Embryonic facial prominence (tissue), 1 donor: ENCODE measurements at regions not wholly inside any gene's neighbourhood (a gene's known extent, or its start where the extent isn't known, plus 50 kb on each side); places are given as distances from the start of the nearest gene placed in this dataset.

ENCODE experiments used
- DNase-seq: peaks from one replicate; pipeline ENCODE4 v3.0.0-alpha.2; 2016; ENCODE audit errors: extremely low spot score

DNA sequence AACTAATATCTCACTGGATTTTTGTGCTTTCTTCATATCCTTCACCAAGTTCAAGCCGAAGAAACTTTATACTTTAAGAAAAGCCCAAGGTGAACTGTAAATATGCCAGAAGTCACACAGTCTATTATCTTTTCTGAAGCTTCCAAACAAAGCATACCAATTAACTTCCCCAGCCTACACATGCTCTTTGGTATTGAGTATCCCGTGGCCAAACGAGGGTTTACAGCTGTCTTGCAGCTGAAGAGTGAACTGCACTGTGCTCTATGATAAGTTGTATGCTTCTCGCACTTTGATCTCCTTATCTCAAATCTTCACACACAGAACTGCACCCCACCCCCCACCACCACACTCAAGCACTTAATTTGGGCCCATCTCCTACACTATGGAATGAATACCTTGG lies 215.6 kb upstream of the VEPH1 start:
- DNase-seq = no peak

DNA sequence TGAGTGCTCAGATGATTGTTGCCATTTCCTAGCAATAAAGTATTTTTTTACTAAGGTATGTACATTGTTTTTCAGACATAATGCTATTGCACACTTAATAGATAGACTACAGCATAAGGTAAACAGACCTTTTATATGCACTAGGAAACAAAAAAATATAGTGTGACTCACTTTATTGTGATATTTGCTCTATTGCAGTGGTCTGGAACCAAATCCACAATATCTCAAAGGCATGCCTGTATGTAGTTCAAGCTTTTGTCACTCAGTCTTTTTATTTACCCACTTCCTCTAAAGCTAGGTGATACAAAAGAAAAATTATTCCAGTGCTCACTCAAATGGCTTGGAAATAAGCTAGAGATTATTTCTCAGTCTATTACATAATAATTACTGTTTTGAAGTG lies 209.9 kb upstream of the VEPH1 start:
- no peak for DNase-seq

DNA sequence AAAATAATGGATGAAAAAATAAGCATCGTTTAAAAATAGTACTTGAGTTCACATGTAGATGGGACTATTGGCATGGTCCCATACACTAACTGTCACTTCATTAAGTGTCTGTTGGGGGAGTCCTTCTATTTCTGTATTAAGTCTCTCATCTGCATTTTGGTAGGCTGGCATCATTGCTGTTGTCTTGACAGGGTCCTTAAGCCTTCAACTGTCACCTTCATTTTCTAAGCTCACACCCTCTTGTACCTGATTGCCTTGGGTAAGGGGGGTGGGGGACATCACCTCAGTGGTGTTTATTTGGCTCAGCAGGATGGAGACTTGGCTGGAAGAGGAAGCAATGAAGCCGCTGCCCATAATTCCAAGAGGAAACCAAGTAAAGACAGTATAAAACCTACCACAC lies 202.0 kb upstream of the VEPH1 start:
- no peak for DNase-seq

DNA sequence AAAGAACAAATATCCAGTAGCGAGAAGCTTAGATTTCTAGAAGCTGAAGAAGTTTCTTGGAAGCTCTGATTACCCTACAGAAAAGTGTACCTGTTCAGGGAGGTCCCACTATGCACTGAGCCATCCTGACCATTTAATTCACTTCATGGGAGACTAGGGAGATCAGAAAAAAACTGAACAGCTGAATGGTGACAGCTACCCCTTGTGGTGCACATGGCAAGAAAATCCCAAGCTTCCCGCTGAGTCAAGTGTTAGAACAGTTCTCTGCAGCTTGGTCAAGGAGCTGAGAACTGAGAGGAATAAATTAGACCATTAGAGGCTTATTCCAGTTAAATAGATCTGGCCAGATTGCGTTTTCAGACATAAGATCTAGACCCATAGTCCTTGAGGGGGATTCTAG lies 197.2 kb upstream of the VEPH1 start:
- DNase-seq = no peak

DNA sequence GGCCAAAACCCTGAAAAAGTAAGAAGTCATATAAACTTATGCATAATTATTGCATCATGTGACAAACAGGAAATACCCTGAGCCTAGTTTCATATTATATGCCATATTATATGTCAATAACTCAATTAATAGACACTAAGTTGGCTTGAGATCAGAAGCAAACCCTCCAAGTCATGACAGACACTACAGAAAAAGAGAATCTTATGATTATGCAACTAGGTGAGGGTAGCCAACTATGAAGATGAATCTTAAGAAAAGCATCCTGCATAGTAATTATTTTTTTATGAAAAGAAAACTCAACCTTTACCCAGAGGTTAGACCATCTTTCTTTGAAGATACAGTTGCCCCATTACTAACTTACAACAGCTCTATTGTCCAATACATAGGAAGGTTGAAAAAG lies 192.4 kb upstream of the VEPH1 start:
- DNase-seq = no peak

DNA sequence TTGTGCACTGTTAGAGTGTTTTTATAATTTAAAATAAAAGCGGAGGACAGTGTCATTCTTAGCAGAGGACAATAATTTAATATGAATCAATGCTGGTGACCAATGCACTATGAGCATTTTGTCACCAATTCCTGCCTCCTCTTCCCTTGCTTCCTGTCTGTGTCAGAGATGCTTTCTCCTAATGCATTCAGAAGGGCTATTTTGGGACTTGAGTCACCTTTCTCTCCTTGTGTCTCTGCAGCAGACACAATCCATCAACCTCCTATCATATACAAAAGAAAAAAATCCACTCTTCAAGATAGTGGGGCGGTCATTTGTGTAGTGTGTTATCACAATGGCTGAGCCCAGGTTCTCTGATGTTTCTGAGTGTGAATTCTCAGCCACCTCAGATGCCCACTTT lies 191.9 kb upstream of the VEPH1 start:
- no peak for DNase-seq

DNA sequence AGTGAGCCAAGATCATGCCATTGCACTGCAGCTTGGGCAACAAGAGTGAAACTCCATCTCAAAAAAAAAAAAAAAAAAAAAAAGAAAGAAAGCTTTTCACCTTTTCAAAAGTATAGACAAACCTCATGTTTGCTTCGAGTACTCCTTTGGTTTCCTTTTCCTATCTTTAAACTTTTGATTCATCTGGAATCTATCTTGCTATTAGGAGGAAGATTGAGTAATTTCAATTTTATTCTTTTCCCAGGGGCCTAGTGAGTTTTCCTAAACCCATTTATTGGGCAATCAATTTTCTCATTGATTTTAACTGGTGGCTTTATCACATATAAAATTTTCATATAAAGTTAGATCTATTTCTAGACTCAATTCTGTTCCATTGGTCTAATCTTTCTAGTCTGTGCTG lies 190.5 kb upstream of the VEPH1 start:
- DNase-seq = no peak

DNA sequence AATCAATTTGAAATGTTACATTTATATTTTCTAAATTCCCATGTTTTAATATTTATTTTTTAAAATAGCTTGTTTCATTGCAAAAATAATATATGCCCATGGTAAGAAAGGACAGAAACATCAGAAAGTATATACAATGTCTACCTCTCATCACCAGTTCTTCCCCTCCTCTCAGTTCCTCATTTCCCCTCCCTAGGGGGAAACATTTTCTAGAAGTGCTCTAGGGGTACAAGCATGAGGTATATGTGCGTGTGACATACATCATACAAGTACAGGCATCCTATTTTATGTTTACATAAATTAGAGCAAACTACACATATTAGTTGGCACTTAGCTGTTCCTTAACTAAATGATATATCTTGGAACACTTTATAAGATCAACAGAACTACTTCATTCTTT lies 189.3 kb upstream of the VEPH1 start:
- DNase-seq = no peak

DNA sequence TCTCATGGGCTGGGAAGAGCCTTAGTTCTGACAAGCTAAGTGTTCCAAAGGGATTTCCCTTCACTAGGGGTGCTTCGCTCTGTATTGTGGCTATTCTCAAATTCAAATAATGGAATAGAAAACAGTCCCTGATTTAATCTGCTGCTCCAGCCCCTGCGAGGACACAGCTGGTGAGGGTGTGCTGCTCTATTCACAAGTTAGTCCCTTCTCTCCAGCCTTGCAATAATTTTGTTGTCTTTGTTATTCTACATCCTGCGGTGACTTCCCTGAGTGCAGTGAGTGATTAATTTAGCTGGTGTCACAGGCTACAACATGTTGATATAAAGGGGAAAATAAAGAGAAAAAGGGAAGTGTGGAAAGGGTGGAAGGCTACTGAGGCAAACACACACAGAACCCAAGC lies 180.5 kb upstream of the VEPH1 start:
- no peak for DNase-seq

DNA sequence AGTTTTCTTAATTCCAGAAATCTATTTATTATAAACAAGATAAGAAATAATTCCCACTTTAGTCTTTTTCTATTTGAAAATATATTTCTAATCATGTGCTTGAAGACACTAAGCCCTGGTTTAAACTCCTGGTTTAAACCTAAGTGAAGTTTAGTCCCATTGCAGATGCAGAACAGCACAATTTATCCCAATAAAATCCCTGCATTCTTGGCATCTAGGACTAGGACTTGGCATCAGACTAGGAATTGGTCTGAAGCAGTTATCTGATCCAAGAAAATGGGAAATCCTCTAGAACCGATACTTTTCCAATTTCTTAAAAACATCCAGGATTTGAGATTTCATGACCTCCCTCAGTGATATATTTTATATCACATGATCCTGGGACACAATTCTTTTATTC lies 168.8 kb upstream of the VEPH1 start:
- DNase-seq = no peak

DNA sequence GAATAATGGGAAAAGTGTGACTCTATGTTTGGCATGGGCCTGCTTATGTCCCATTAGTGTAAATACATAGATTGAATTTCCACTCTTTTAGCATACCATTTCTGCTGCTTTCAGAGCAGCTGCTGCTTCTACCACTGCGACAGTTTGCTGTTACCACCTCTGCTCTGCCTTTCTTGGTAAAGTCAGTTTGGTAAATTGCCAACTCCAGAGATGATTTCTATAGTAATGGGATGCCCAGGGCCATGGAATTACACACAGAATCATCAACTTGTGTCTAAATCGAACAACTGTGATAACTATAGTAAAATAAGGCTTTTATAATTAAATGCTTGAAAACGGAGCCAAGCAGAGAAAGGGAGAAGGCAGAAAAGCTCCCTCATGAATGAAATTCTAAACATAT lies 168.4 kb upstream of the VEPH1 start:
- DNase-seq = no peak

DNA sequence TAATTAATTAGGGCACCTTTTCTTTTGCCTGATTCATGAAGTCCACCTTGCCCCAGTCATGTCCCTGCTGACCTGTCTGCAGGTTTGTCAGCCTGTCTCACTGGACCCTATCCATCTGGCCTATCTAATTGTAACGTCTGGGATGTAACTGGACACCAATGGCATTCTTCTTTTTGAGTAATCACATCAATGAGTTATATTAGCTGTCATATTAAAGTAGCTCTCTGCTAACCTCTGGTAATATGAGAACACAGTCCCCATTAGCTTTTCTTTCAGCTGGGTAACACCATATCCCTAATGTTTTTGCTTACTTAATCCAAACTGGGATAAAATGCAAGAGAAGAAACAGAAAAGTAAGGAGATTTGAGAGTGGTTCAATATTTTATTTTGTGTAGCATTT lies 166.2 kb upstream of the VEPH1 start:
- no peak for DNase-seq

DNA sequence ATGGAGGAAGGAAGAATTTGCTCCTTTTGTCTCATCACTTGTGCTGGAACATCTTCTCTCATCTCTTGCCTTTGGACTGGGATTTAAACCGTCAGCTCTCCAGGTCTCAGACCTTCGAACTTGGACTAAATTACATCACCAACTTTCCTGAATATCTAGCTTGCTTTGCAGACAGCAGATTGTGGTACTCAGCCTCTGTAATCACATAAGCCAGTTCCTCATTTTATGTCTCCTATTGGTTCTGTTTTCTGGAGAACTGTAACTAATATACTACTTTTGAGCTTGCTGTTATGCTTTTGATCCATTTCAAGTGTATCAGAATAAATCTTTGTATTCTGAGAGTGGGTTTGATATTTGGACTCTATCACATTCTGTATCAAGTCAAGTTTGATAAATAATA lies 164.3 kb upstream of the VEPH1 start:
- DNase-seq = no peak

DNA sequence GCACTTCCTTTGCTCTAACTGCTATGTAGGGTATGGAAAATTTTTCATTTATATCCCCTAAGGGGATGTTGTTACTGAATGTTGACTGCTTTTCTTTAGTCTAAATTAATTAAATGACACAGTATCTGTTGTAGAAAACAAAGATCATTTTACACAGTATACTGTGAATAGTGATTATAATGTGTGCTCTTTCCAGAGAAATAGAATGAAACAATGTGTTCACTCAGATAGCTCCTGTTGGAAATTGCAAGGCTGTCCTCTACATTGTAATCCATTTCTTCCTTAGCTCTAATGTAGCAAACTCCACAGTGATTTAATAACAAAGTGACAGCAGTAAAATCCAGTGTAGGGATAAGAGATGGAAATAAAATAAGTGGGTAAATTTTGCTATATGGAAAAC lies 159.0 kb upstream of the VEPH1 start:
- no peak for DNase-seq

DNA sequence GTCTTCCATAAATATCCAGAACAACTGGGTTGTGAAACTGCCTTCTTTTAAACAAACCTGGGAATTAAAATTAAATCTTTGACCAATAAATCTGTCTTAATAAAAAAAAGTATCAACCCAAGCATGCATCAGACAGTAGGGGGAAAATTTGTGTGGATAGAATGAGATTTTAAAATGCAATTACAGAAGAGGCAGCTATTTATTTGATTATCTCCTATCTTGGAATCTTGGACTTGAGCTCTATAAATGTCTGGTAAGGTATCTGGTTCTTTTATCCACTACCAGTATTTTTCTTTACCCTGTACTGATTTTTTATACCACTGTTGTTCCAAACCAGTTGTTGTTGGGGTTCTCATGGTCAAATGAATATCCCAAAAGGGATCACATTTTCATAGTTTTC lies 157.6 kb upstream of the VEPH1 start:
- no peak for DNase-seq

DNA sequence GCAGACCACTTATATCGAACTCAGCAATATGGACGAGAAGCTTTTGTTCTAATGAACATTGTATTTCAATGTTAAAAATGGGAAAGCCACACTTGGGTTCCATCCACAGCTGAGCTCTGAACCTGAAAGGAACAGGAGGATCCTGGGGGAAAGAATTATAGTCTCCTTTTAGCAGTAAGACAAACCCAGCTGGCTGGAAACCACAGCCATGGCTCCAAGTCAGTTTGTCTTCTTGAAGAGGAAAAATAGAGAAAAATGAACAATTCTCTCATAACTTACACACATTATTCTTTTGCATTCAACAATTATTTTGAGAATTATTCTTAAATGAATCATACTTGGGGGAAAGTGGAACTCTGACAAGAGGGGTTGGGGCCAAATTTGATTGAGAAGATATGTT lies 149.2 kb upstream of the VEPH1 start:
- DNase-seq = no peak

DNA sequence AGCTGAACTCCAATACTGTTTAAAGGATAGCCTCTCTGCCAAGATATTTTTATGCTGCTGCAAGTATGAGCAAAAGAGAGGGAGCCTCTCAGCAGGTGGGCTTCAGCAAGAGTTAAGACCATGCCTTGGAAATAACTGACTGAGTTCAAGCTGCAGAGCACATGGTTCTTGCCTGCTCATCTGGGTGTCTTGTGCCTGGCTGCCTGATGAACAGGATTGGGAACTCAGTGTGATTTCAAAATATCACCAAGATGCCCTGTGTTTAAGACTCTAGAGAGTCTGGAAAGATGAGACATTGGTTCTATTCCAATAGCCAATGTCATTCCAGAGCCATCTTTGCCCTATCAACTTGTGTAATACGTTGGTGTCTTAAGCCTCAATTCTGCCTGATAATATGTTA lies 147.5 kb upstream of the VEPH1 start:
- no peak for DNase-seq

DNA sequence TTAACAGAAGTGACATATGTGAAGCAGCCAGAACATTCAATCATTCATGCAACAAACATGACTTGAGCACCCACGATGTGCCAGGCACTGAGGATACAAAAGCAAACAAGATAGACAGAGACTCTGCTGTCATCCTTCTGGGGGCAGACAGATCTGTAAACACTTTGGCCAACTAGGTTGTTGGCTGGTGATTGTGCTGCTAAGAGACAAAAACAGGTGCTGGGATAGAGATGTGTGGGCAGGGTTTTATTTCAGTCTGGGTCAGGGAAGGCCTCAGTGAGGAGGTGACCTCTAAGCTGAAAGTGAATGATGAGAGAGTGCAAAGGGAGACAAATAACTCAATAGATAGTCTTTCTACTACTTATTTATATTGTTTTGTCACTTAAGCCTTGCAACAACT lies 147.0 kb upstream of the VEPH1 start:
- DNase-seq = no peak

DNA sequence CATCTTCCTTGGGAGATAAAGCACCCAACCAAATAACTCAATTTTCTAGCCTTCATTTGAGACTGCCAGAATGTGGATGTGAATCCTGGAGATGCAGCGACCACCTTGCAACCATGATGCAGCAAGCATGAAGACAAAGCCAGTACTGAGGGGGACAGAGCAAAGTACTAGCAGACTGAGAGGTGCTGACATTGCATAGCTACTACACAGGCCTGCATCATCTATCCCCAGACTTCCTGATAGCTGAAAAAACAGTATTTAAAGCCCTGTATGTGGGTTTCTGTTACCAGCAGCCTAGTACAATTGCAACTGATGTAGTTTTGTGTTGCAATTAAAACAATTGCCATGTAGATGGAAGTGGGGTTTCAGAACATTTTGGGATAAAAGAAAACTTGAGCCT lies 146.3 kb upstream of the VEPH1 start:
- DNase-seq = no peak

DNA sequence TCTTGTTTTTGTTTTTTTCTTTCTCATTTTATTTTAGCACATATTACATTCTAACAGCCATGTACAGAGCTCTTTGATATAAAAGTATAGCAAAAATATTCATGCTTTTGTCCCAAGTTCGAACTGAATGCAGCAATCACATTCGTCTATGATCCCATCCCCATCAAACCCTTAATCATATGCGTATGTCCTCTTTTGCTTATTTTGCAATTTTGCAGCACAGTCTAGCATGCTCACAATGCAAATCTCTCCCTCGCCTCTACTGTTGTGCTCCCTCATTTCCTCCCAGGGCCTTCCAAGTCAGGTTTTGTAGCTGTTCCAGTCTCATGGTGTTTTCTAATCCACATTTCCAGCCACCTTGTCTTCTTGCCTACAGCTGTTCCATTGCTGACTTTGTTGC lies 144.6 kb upstream of the VEPH1 start:
- no peak for DNase-seq

DNA sequence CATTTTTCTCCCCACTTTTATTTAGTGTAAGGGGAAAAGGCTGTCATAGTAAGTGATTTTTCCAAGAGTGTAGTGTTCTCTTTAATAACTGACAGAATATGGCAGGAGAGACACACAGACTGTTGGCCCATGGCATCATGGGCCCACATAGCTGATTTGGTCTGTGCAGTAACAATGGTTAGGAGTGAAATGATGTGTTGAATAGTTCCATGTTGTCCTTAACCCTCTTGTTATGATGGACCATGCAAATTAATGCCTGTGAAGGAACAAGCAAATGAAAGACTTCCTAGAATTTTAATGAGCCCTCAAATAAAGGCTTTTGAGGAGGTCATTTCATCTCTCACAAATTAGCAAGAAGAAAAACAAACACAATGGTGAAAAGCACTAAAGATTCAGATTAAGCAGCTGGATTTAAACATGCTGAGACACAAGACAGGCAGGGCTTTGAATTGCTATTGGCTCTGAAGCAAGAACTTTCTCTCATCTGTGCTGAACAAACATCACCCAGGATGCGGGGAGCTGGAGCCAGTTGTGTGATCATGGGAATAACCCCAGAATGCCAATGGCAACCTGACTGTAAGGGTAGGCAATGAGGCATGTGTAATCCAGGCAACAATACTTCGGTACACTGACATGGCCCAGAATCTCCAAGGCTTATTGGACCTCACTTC lies 136.7 kb upstream of the VEPH1 start:
- no peak for DNase-seq

DNA sequence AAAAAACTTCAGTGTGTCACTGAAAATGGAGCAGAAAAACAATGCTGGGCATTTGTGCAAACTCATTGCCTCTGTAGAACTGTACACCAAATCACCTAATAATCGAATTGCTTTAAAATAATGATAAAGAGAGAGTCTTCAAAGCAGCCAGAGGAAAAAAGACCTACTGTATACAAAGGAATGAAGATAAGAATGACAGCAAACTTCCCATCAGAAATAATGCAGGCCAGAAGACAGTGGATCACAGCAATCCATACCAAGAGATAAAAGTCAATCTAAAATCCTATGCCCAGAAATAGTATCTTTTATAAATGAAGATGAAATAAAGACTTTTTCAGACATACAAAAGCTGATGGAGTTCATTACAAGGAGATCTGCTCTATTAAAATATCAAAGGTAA lies 134.7 kb upstream of the VEPH1 start:
- DNase-seq = no peak

DNA sequence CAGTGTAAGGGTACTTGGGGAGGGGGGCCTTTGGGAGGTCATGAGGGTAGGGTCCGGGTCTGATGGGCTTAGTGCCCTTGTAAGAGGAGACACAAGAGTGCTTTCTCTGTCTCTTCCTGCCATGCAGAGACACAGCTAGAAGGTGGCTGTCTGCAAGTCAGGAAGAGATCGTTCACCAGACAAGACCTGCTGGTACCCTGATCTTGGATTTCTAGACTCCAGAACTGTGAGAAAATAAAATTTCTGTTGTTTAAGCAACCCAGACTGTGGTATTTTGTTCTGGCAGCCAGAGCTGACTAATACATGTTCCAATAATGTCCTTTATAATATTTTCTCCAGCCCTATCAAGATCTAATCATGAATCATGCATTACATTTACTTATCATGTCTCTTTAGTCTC lies 130.0 kb upstream of the VEPH1 start:
- DNase-seq = no peak

DNA sequence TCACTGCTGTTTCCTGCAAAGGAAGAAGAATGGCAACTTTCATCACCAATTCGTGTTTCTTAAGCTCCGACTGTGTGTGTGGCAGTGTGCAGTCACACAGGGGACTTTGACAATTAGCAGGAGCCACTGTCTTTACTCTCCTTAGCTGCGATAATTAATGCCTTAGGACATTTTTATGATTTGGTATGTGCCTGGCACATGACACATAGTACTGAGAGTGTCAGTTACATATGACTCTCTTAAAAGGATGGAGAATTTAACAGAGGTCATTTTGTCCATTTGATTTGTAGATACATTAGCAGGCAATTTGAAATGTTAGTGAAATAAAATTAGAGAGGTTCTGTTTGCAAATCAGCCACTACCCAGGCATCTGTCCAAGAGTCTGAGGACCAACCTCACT lies 128.9 kb upstream of the VEPH1 start:
- DNase-seq = no peak

DNA sequence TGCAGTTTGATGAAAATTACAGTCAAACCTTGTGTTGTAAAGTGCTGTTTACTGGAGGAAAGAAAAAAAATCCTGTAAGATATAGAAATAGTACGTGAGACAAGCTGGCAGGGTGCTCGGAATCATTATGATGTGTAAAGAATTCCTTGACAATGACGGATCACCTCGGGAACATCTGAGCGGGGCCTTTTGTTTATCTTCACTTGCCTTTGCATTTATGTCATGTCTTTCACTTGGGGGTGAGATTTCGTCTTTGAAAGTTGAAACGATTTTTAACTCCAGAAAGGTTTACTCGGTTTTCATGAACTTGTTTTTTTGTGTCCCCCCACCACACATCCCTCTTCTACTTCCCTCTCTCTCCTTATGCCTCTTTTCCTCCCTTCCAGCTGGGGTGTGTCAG lies 128.3 kb upstream of the VEPH1 start:
- no peak for DNase-seq
